GM12892 (cell line): ENCODE measurements at regions not wholly inside any gene's neighbourhood (a gene's known extent, or its start where the extent isn't known, plus 50 kb on each side); places are given as distances from the start of the nearest gene placed in this dataset.
"Not testable (repeated sequence)": the region's sequence is repeated elsewhere in the genome, so short reads cannot be mapped to it uniquely, and the experiment has no call there.

ENCODE experiments used
- POLR2A ChIP-seq: IDR thresholded peaks from 2 replicates; pipeline ENCODE4 v1.6.1; 2011; ENCODE audit warnings: low read depth, low read length, control low read depth
- POLR2AphosphoS5 ChIP-seq: IDR thresholded peaks from 2 replicates; pipeline ENCODE4 v1.6.1; 2011; ENCODE audit warnings: low read depth, low read length, control low read depth

GRCh38 chr5:143982957-143983356, 171.0 kb downstream of the HMHB1 start:
- not testable (repeated sequence) for TF ChIP-seq POLR2AphosphoS5, POLR2A
